NCI-H2029 (cell line): ENCODE measurements at regions not wholly inside any gene's neighbourhood (a gene's known extent, or its start where the extent isn't known, plus 50 kb on each side); places are given as distances from the start of the nearest gene placed in this dataset.

Experiments
- DNase-seq: peaks from one replicate; lab custom pipeline; 2025; lab: John Stamatoyannopoulos, UW

GRCh38 chr16:65543781-65544740, 422.2 kb upstream of the CDH11 start:
- no peak for DNase-seq

DNA sequence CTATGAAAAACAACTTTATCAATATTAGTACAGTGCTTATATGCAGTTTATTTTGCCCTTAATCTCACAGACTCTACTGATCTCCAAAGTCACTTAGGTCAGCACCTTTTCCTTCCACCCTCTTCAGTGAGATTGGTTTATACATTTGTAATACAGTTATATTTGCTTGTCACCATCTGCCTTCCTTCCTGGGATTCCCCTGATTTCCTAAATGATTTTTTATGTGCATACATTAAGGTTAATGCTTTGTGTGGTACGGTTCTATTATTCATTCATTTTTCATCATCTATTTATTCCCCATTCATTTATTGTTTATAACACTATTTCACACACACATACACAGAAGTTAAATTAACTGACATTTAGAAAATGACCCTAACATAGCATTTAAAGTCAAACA, 419.8 kb upstream of the CDH11 start:
- no peak for DNase-seq

- DNase-seq, result no peak
These were observed 419.0 kb upstream of the CDH11 start for GRCh38 chr16:65540901-65541300.

- no peak for DNase-seq
These were observed 417.1 kb upstream of the CDH11 start for GRCh38 chr16:65538976-65539375.

- DNase-seq, result no peak
These were observed 415.5 kb upstream of the CDH11 start for GRCh38 chr16:65537336-65537735.

GRCh38 chr16:65534121-65534528, 412.3 kb upstream of the CDH11 start:
- no peak for DNase-seq

DNA sequence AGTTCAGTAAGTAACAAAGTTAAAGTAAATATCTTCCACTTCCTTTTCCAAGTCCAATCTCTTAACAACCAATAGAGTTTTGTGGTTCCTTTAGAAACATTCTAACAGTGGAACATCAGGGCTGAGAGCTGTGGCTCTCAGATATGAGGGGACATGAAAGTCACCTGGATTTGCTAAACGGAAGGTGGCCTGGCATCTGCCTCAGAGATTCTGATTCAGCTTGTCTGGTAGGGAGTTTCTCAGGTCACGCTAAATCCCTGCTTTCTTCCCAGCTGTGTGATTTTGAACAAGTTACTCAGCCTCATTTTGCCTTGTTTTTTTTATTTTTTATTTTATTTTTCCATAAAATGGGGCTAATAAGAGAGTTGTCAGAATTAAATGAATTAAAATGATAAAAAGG, 411.0 kb upstream of the CDH11 start:
- no peak for DNase-seq

- no peak for DNase-seq
These were observed 410.4 kb upstream of the CDH11 start for GRCh38 chr16:65532258-65532657.

DNA sequence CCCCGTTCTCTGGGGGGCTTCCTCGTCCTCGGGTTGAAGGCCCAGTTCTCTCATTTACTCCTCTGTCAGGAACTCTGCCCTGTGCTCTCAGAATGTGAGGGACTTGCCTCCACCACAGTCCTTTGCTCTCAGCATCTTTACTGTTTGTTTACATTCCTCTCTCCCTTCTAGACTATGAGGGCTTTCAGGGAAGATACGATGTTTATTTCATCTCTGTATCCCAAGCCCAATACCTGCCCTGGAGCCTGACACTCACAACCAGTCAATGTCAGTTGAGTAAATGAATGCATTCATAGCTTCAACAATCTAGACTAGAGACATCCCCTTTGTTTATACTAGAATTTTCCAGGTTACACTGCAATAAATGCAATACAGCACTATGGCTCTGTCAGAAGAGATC, 409.6 kb upstream of the CDH11 start:
- DNase-seq, result no peak

DNA sequence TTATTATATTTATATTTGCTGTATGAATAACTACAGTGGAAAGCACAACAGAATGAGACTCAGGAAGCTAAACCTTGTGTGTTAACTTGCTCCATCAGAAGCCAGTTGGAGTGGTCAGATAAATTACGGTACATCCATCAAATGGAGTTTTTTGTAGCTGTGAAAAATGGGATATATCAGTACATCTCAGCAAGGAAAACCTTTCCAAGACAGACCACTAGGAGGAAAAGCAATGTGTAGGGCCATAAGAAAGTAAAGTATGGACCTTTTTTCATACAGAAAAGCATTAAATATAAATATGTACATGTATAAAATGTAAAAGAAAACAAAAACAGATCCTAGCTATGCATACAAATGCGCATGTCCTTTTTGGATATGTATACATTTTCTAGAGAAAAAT, 403.8 kb upstream of the CDH11 start:
- no peak for DNase-seq

DNA sequence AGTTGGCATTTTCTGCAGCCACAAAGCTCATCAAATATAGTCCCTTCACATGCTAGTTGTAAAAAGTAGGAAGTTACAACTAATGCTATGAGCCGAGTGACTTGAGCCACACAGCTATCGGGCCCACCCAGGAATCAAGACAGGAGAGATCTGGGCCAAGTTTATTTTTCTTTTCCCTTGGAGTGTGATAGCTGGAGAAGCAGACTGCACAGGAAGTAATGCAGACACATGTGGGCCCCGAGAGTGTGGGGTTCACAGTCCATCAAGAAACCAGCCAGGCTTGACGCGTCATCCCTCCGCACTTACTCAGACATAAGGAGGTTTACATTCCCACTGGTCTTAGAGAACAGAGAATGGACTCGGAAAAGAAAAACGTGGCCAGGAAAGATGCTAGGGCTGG, 403.1 kb upstream of the CDH11 start:
- no peak for DNase-seq

DNA sequence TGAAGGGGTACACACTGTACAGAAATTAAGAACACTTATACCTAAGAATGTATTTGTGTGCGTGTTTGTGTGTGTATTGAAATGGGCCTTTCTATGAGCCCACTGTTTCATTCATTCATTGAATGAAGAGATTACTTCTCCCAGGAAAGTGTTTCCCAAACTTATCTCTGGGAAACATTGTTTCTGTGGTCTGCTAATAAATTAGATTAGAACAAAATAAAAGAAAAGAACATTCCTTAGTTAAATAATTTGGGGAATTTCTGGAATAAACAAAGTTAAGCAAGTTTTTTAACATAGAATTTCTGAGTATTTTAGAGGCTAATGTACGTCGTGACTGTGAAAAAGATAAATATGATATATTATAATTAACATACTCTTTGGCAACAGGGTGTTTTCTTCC, 402.4 kb upstream of the CDH11 start:
- no peak for DNase-seq

DNA sequence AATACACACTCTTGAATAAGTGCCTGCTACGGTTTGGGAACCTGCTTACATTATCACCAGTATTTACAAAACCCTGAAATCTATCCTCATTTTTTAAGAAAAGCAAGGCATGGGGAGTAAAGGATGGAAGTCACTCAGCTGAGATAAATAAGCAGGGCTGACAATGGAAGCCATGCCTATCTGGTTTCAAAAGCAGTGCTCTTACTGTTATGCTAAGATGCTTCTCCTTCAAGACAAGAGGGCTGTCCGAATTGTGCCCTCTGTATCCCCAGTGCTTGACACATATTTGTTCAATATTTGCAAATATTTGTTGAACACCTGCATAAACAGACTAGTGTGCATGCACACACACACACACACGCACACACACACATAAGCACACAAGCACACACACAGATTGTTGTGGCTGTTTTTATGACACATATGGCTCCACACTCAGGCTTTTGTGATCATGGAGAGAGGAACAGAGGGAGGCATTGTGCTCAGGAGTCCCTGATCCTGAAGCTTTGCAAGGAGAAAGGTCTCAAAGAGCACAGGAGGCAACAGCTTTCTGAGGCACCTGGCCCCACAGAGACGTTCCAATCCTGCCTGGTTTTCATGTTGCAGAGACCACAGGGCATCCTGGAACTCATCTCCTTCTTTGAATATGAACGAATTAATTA, 401.6 kb upstream of the CDH11 start:
- no peak for DNase-seq

- DNase-seq, result no peak
These were observed 400.5 kb upstream of the CDH11 start for GRCh38 chr16:65522412-65522811.

- no peak for DNase-seq
These were observed 399.9 kb upstream of the CDH11 start for GRCh38 chr16:65521633-65522328.

DNA sequence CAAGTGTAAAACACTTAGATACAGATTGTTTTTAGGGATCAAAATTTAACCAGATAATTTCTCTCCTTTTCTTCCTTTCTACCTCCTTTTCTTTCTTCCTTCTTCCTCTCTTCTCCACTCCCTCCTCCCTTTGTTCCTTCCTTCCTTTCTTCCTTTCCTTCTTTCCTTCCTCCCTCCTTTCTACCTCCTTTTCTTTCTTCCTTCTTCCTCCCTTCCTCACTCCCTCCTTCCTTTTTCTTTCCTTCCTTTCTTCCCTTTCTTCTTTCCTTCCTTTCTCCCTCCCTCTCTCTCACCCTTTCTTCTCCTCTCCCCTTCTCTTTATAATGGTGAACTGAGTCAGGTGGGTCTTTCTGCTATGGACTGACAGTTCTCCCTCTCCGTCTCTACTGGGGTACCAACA, 397.5 kb upstream of the CDH11 start:
- no peak for DNase-seq

GRCh38 chr16:65515193-65515592, 393.3 kb upstream of the CDH11 start:
- no peak for DNase-seq

GRCh38 chr16:65510850-65511249, 389.0 kb upstream of the CDH11 start:
- DNase-seq, result no peak

DNA sequence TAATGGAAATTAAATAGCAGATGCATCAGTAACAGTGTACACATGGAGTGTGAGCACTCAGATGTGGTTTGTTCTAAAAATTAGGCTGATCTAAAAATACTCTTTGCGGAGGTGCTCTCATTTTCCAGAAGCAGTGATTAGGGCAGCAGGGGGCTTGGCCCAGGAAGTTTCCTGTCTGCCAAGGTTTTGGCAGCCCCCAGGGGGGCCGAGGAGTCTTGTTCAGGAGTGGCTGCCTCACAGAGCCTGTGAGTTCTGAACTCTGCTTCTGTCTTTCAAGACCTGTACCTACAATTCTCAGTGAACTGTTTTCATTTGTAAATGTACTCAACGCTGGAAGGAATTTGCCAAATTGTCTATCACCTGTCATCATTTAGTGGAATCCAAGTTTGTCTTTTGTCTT, 388.4 kb upstream of the CDH11 start:
- no peak for DNase-seq

DNA sequence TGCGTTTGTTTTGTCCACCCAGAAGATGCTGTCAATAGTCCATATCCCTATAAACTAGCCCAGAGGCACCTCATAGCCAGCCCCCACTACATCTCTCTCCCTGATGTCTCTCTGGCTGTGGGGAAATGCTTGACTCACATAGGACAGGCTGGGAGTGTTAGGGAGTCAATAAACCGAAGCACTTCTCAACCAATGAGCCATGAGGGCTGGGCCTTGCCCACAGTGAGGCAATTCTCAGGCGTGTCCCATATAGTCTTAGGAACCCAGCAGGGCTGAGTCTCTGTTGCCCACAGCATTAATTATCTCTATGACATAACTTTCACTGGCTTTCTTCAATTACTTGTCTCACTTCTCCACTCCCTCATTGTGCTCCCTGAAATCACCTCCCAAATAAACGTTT, 387.3 kb upstream of the CDH11 start:
- DNase-seq, result no peak

DNA sequence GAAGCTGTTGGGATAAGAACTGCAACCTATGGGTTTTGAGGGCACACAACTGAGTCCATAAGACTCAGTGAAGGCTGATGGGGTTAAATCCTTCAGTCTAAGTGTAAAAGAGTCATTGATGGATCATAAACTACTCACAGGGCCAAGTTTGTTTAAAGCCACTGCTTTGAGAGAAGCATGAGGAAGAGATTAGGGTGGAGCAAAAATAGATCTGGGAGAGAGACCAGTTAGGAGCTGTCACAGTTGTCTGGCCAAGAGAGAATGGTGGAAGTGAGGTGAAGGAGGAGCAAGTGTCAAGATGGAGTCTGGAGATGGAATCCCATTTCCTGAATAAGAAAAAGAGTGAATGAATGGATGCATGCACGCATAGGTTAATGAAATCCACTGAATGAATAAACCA, 379.1 kb upstream of the CDH11 start:
- no peak for DNase-seq

DNA sequence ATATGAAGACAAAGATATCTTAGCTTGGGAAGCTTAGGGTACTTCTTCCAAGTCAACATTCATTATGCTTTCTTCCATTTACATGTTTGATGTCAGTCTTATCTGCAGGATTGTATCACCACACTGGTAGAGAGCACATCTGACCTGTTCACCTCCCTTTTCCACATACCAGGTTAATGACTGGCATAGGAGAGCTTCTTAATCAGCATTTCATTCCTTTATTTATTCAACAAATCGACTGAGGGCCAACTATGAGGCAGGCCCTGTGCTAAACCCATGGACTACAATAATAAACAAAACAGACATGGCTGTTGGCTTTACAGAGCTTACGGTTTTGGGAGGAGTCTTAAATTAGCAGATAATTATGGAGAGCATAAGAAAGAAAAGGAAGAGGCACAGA, 378.1 kb upstream of the CDH11 start:
- DNase-seq, result no peak

DNA sequence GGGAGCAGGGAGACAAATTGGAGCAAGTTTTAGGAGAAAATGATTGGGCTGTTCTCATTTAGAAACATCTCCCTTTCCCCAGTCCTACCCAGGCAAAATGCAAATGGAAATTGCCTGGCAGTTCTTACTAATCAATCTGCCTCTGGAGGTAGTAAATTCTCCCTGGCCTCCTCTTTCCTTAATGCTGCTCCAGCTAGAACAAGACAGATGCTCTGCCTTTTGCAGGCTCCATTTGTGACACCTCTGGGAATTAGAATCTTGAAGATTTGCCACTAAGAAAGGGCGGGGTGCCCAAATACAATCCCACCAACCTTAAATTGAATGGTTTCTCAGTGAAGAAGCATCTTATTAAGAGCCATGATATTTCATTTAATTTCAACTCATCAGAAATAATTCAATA, 377.7 kb upstream of the CDH11 start:
- no peak for DNase-seq
